Right renal cortex interstitium (tissue), 3 donors: ENCODE measurements at regions not wholly inside any gene's neighbourhood (a gene's known extent, or its start where the extent isn't known, plus 50 kb on each side); places are given as distances from the start of the nearest gene placed in this dataset.

Source experiments
- DNase-seq, 3 donors: peaks; one replicate each; pipeline ENCODE4 v3.0.0-alpha.2; 2013; ENCODE audit warnings: low read depth in 3 of 3, low spot score in 2 of 3

GRCh38 chr13:64075543-64076271 lies 2660.1 kb upstream of the PCDH20 start:
- no peak for DNase-seq

GRCh38 chr13:64074971-64075474 lies 2659.4 kb upstream of the PCDH20 start:
- no peak for DNase-seq

GRCh38 chr13:64073203-64073602 lies 2657.6 kb upstream of the PCDH20 start:
- no peak for DNase-seq

- DNase-seq = no peak
These were observed 2655.7 kb upstream of the PCDH20 start for GRCh38 chr13:64071352-64071751.

- DNase-seq = no peak
These were observed 2654.2 kb upstream of the PCDH20 start for GRCh38 chr13:64069892-64070291.

GRCh38 chr13:64066711-64067110 lies 2651.1 kb upstream of the PCDH20 start:
- no peak for DNase-seq

GRCh38 chr13:64061649-64062048 lies 2646.0 kb upstream of the PCDH20 start:
- DNase-seq = no peak

- no peak for DNase-seq
These were observed 2641.8 kb upstream of the PCDH20 start for GRCh38 chr13:64057372-64058020.

- DNase-seq = no peak
These were observed 2638.7 kb upstream of the PCDH20 start for GRCh38 chr13:64054321-64054720.

- DNase-seq = no peak
These were observed 2636.9 kb upstream of the PCDH20 start for GRCh38 chr13:64052521-64052920.

- DNase-seq = no peak
These were observed 2635.6 kb upstream of the PCDH20 start for GRCh38 chr13:64051278-64051677.

GRCh38 chr13:64041296-64041695 lies 2625.6 kb upstream of the PCDH20 start:
- no peak for DNase-seq

- no peak for DNase-seq
These were observed 2618.3 kb upstream of the PCDH20 start for GRCh38 chr13:64033921-64034320.

GRCh38 chr13:64029343-64030093 lies 2613.9 kb upstream of the PCDH20 start:
- DNase-seq = no peak

GRCh38 chr13:64028551-64028950 lies 2612.9 kb upstream of the PCDH20 start:
- no peak for DNase-seq

- no peak for DNase-seq
These were observed 2604.5 kb upstream of the PCDH20 start for GRCh38 chr13:64020126-64020525.

- DNase-seq = no peak
These were observed 2591.7 kb upstream of the PCDH20 start for GRCh38 chr13:64007339-64007738.

- no peak for DNase-seq
These were observed 2584.7 kb upstream of the PCDH20 start for GRCh38 chr13:64000321-64000720.

- DNase-seq = no peak
These were observed 2584.1 kb upstream of the PCDH20 start for GRCh38 chr13:63999614-64000305.

GRCh38 chr13:63983366-63983765 lies 2567.7 kb upstream of the PCDH20 start:
- DNase-seq = no peak

- DNase-seq = no peak
These were observed 2564.3 kb upstream of the PCDH20 start for GRCh38 chr13:63979951-63980350.
